WTC11 (cell line): ENCODE measurements at regions not wholly inside any gene's neighbourhood (a gene's known extent, or its start where the extent isn't known, plus 50 kb on each side); places are given as distances from the start of the nearest gene placed in this dataset.

Source experiments
- ATAC-seq: fragments of 200-7000 bp; cut with Tn5 transposase; 2 replicates; pipeline ENCODE4 v1.10.0; 2021; ENCODE audit warnings: mild to moderate bottlenecking, moderate library complexity
- CTCF ChIA-PET: fragments of 300-600 bp; sonication (Branson Sonifier 250); formaldehyde crosslinking; loops from one replicate; lab custom pipeline; 2021; ENCODE audit warnings: antibody characterized with exemption; lab: Charles Lee
- POLR2A ChIA-PET: fragments of 350-600 bp; sonication (Branson Sonifier 250); formaldehyde crosslinking; loops from one replicate; lab custom pipeline; 2021; ENCODE audit warnings: antibody characterized with exemption; lab: Charles Lee
- DNase-seq: peaks from one replicate; pipeline ENCODE4 v3.0.0; 2021; ENCODE audit warnings: low spot score
- H3K27ac Mint-ChIP-seq: 2 replicates; pipeline ENCODE4 v1.8.0; 2021; ENCODE audit warnings: mixed read lengths
- H3K27me3 Mint-ChIP-seq: 2 replicates; pipeline ENCODE4 v1.8.0; 2021; ENCODE audit warnings: low read depth, mild to moderate bottlenecking, moderate library complexity, mixed read lengths
- H3K36me3 Mint-ChIP-seq: 2 replicates; pipeline ENCODE4 v1.8.0; 2021; ENCODE audit warnings: mixed read lengths
- H3K4me1 Mint-ChIP-seq: 2 replicates; pipeline ENCODE4 v1.8.0; 2022; ENCODE audit warnings: mixed read lengths
- H3K4me3 Mint-ChIP-seq: 2 replicates; pipeline ENCODE4 v1.8.0; 2021; ENCODE audit warnings: mild to moderate bottlenecking, moderate library complexity, mixed read lengths
- H3K9me3 Mint-ChIP-seq: 2 replicates; pipeline ENCODE4 v1.8.0; 2021; ENCODE audit warnings: mixed read lengths
- CREB1 ChIP-seq: sonication (generic); formaldehyde crosslinking; IDR thresholded peaks from 2 replicates; pipeline ENCODE4 v1.8.0; 2023; ENCODE audit warnings: mild to moderate bottlenecking, missing genetic modification reagents
- CREM ChIP-seq: sonication (generic); formaldehyde crosslinking; IDR thresholded peaks from 2 replicates; pipeline ENCODE4 v1.8.1; 2022; ENCODE audit warnings: mild to moderate bottlenecking, missing genetic modification reagents, moderate library complexity
- FOXK1 ChIP-seq: sonication (generic); formaldehyde crosslinking; IDR thresholded peaks from 2 replicates; pipeline ENCODE4 v1.8.0; 2022; ENCODE audit warnings: mild to moderate bottlenecking, moderate library complexity, missing genetic modification reagents
- JAZF1 ChIP-seq: fragments of 250-450 bp; sonication (Bioruptor Pico); IDR thresholded peaks from 2 replicates; pipeline ENCODE4 v1.9.0; 2021; ENCODE audit warnings: moderate library complexity, mild to moderate bottlenecking, inconsistent platforms
- JUN ChIP-seq: sonication (generic); formaldehyde crosslinking; IDR thresholded peaks from 2 replicates; pipeline ENCODE4 v1.8.0; 2023; ENCODE audit warnings: mild to moderate bottlenecking, missing genetic modification reagents
- KAT7 ChIP-seq: sonication (generic); formaldehyde crosslinking; IDR thresholded peaks from 2 replicates; pipeline ENCODE4 v1.8.1; 2023; ENCODE audit warnings: missing genetic modification reagents, mild to moderate bottlenecking, borderline replicate concordance
- NFE2L1 ChIP-seq: sonication (generic); formaldehyde crosslinking; IDR thresholded peaks from 2 replicates; pipeline ENCODE4 v1.8.1; 2023; ENCODE audit warnings: missing genetic modification reagents
- NR2C2 ChIP-seq: sonication (generic); formaldehyde crosslinking; IDR thresholded peaks from 2 replicates; pipeline ENCODE4 v1.8.0; 2022; ENCODE audit warnings: mild to moderate bottlenecking, missing genetic modification reagents
- NR3C1 ChIP-seq: sonication (generic); formaldehyde crosslinking; conservative IDR thresholded peaks from 2 replicates; pipeline ENCODE4 v1.8.1; 2023; ENCODE audit warnings: low read depth, mild to moderate bottlenecking, missing genetic modification reagents
- TEAD1 ChIP-seq: sonication (generic); formaldehyde crosslinking; IDR thresholded peaks from 2 replicates; pipeline ENCODE4 v1.8.0; 2022; ENCODE audit warnings: mild to moderate bottlenecking, missing genetic modification reagents
- TEAD4 ChIP-seq: sonication (generic); formaldehyde crosslinking; IDR thresholded peaks from 2 replicates; pipeline ENCODE4 v1.8.0; 2022; ENCODE audit warnings: mild to moderate bottlenecking, missing genetic modification reagents
- TP53 ChIP-seq: sonication (generic); formaldehyde crosslinking; IDR thresholded peaks from 2 replicates; pipeline ENCODE4 v1.8.1; 2023; ENCODE audit warnings: mild to moderate bottlenecking, missing genetic modification reagents
- USF1 ChIP-seq: sonication (generic); formaldehyde crosslinking; IDR thresholded peaks from 2 replicates; pipeline ENCODE4 v1.8.0; 2022; ENCODE audit warnings: mild to moderate bottlenecking, missing genetic modification reagents
- ZBTB43 ChIP-seq: sonication (generic); formaldehyde crosslinking; IDR thresholded peaks from 2 replicates; pipeline ENCODE4 v1.8.1; 2023; ENCODE audit warnings: mild to moderate bottlenecking, missing genetic modification reagents
- ZNF232 ChIP-seq: sonication (generic); formaldehyde crosslinking; IDR thresholded peaks from 2 replicates; pipeline ENCODE4 v1.8.0; 2022; ENCODE audit warnings: mild to moderate bottlenecking, missing genetic modification reagents
- ZNF263 ChIP-seq: sonication (generic); formaldehyde crosslinking; IDR thresholded peaks from 2 replicates; pipeline ENCODE4 v1.8.1; 2022; ENCODE audit warnings: low read depth, mild to moderate bottlenecking, moderate library complexity, missing genetic modification reagents
- ZNF317 ChIP-seq: sonication (generic); formaldehyde crosslinking; IDR thresholded peaks from 2 replicates; pipeline ENCODE4 v1.8.1; 2023; ENCODE audit warnings: low read depth, mild to moderate bottlenecking, moderate library complexity, missing genetic modification reagents, borderline replicate concordance
- ZNF423 ChIP-seq: fragments of 250-450 bp; sonication (Bioruptor Pico); IDR thresholded peaks from 2 replicates; pipeline ENCODE4 v2.1.2; 2022; ENCODE audit warnings: mild to moderate bottlenecking, moderate library complexity
- ZNF532 ChIP-seq: fragments of 250-450 bp; sonication (Bioruptor Pico); IDR thresholded peaks from 2 replicates; pipeline ENCODE4 v1.9.0; 2021; ENCODE audit warnings: mild to moderate bottlenecking, borderline replicate concordance
- ZNF671 ChIP-seq: fragments of 250-450 bp; sonication (Bioruptor Pico); IDR thresholded peaks from 2 replicates; pipeline ENCODE4 v1.8.0; 2021; ENCODE audit warnings: mild to moderate bottlenecking
- TF ChIP-seq, protein P1 (sequence below): sonication (generic); formaldehyde crosslinking; IDR thresholded peaks from 2 replicates; pipeline ENCODE4 v1.8.1; 2023; ENCODE audit warnings: mild to moderate bottlenecking, missing genetic modification reagents, moderate library complexity

DNA sequence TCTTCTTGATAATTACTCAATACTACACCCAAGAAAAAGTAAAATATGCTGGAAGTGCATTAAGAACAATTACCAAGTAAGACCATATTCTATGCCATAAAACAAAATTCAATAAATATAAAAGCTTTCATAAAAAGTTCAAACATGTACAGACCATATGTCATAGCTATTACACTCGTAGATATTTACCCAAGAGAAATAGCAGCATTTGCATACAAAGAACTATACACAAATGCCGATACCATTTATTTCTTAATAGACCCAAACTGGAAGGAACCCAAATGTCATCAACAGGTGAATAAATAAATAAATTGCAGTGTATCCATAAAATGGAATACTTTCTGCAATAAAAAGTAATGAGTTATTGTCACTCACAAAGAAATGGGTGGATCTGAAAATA is 78.3 kb upstream of the SLC16A7 start:
- no peaks in the 10 kb centered on the region for H3K27me3 Mint-ChIP-seq
- H3K4me3 Mint-ChIP-seq = no peak overlapping the region
- no peak for ATAC-seq
- POLR2A ChIA-PET = no interaction called here
- no peaks in the 10 kb centered on the region for H3K36me3 Mint-ChIP-seq
- TF ChIP-seq TP53 = no peak
- no peak for TF ChIP-seq JAZF1 (CRISPR knock-in tag)
- TF ChIP-seq TEAD1 (CRISPR knock-in tag) = no peak
- TF ChIP-seq ZNF263 = no peak
- TF ChIP-seq JUN = no peak
- TF ChIP-seq CREB1 (CRISPR knock-in tag) = no peak
- no peak for TF ChIP-seq ZNF671 (CRISPR knock-in tag)
- no peak for TF ChIP-seq ZNF532 (CRISPR knock-in tag)
- no peak for TF ChIP-seq NFE2L1 (CRISPR knock-in tag)
- no peaks in the 10 kb centered on the region for H3K9me3 Mint-ChIP-seq
- CTCF ChIA-PET = no interaction called here
- no peak for DNase-seq
- no peaks in the 10 kb centered on the region for H3K4me1 Mint-ChIP-seq
- no peak overlapping the region for H3K27ac Mint-ChIP-seq

DNA sequence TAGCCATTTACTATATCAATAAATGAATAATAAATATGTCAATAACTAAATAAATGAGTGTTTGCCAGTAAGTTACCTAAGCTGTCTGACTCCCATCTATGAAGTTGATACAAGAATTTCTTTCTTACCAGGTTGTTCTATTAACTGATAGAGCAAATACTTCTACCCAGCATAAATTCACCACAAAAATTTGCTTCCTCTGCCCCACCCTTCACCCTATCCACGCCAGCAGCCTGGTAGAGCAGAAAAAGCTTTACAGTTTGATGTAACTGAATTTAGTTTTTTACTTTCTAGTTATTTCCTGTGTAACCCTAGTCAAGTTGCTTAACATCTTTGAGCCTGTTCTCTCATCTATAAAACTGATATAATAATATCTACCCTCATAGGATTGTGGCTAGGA is 94.9 kb upstream of the SLC16A7 start:
- CTCF ChIA-PET = no interaction called here
- Mint-ChIP-seq H3K27ac (no peak overlapping the region), H3K27me3 (no peaks in the 10 kb centered on the region), H3K36me3 (0 out of 2 replicates have a peak, but pooled peaks cover 4% of the 10 kb centered on the region), H3K9me3 (peaks cover 8% of the 10 kb centered on the region), H3K4me3 (no peak overlapping the region), H3K4me1 (peaks cover 18% of the 10 kb centered on the region)
- TF ChIP-seq FOXK1 (CRISPR knock-in tag) = no peak
- no peak for TF ChIP-seq ZBTB43 (CRISPR knock-in tag)
- TF ChIP-seq NR3C1 (CRISPR knock-in tag) = no peak
- TF ChIP-seq USF1 (CRISPR knock-in tag) = no peak
- TF ChIP-seq TEAD4 (CRISPR knock-in tag) = no peak
- TF ChIP-seq ZNF423 (CRISPR knock-in tag) = no peak
- POLR2A ChIA-PET = no interaction called here
- DNase-seq (no peak), ATAC-seq (no peak)

DNA sequence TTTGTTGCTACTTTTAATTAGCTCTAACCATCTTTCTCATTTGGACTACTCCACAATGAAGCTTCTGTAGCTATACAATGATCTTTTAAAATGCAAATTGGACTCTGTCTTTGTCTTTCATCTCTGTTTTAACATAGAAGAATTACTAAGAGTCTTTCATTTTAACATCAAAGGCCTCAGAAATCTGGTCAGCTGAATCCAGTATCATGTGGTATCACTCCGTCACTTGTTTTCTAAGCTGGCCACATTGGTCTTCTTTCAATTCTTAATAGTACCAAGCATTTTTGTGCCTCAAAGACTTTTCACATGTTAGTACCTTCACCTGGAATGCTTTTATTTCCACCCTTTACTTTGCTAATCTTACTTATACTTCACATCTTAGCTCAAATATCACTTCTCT is 95.5 kb upstream of the SLC16A7 start:
- H3K36me3 Mint-ChIP-seq = 0 out of 2 replicates have a peak, but pooled peaks cover 4% of the 10 kb centered on the region
- CTCF ChIA-PET = interaction anchor here (0.6 kb wide), 1 partner anchor 13 kb away, joined by 3 read pairs; no protein-coding TSS in a partner anchor
- peak; percentile 48 for ATAC-seq

More for the DNA sequence above, 95.5 kb upstream of the SLC16A7 start:
- DNase-seq = no peak
- no peak overlapping the region for H3K4me3 Mint-ChIP-seq
- no peaks in the 10 kb centered on the region for H3K27me3 Mint-ChIP-seq
- H3K4me1 Mint-ChIP-seq = peaks cover 18% of the 10 kb centered on the region
- POLR2A ChIA-PET = no interaction called here
- peaks cover 8% of the 10 kb centered on the region for H3K9me3 Mint-ChIP-seq
- 0 out of 2 replicates have a peak overlapping the region, but pooled peaks have one; percentile 7 for H3K27ac Mint-ChIP-seq
- TF ChIP-seq ZNF232 (CRISPR knock-in tag) = no peak
- no peak for TF ChIP-seq KAT7 (CRISPR knock-in tag)
- TF ChIP-seq NR2C2 (CRISPR knock-in tag) = no peak
- TF ChIP-seq, protein P1, sequence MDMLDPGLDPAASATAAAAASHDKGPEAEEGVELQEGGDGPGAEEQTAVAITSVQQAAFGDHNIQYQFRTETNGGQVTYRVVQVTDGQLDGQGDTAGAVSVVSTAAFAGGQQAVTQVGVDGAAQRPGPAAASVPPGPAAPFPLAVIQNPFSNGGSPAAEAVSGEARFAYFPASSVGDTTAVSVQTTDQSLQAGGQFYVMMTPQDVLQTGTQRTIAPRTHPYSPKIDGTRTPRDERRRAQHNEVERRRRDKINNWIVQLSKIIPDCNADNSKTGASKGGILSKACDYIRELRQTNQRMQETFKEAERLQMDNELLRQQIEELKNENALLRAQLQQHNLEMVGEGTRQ = peak; percentile 51
- TF ChIP-seq USF1 (CRISPR knock-in tag) = peak; percentile 37; the same call in 1 of the 2 replicates
- TF ChIP-seq CREM (CRISPR knock-in tag) = no peak
- TF ChIP-seq ZNF317 (CRISPR knock-in tag) = no peak
